Small intestine (tissue), 7 donors: ENCODE measurements at regions not wholly inside any gene's neighbourhood (a gene's known extent, or its start where the extent isn't known, plus 50 kb on each side); places are given as distances from the start of the nearest gene placed in this dataset.

Experiments used
- DNase-seq, 2 donors: peaks; one replicate each; pipeline versions ENCODE4 v3.0.0 to v3.0.0-alpha.2; 2013
- FAIRE-seq: peaks from 2 replicates; lab custom pipeline; 2012; peaks lifted over from hg19 to GRCh38; lab: Jason Lieb, UNC
- H3K27ac ChIP-seq, 3 donors: one replicate each; pipeline ENCODE4 v1.5.1; 2013; ENCODE audit warnings: low read length in 2 of 3, mild to moderate bottlenecking in 2 of 3, control low read depth in 1 of 3, inconsistent platforms in 1 of 3, low read depth in 1 of 3, moderate library complexity in 1 of 3
- H3K27me3 ChIP-seq, 3 donors: one replicate each; pipeline ENCODE4 v1.6.1; 2013; ENCODE audit warnings: low read length in 3 of 3, inconsistent platforms in 1 of 3; ENCODE audit not compliant: control insufficient read depth in 3 of 3, insufficient read depth in 3 of 3
- H3K36me3 ChIP-seq, 3 donors: one replicate each; pipeline ENCODE4 v1.6.1; 2013; ENCODE audit warnings: low read length in 3 of 3, inconsistent platforms in 1 of 3, low read depth in 1 of 3, mild to moderate bottlenecking in 1 of 3, moderate library complexity in 1 of 3; ENCODE audit not compliant: control insufficient read depth in 3 of 3, insufficient read depth in 2 of 3
- H3K4me1 ChIP-seq, 3 donors: one replicate each; pipeline ENCODE4 v1.6.1; 2013; ENCODE audit warnings: low read length in 2 of 3, inconsistent platforms in 1 of 3, low read depth in 1 of 3, mild to moderate bottlenecking in 1 of 3, moderate library complexity in 1 of 3; ENCODE audit not compliant: control insufficient read depth in 3 of 3, insufficient read depth in 2 of 3
- H3K4me3 ChIP-seq, 3 donors: one replicate each; pipeline ENCODE4 v1.5.1; 2013; ENCODE audit warnings: low read length in 3 of 3, control low read depth in 1 of 3, inconsistent platforms in 1 of 3, low read depth in 1 of 3, mild to moderate bottlenecking in 1 of 3, moderate library complexity in 1 of 3
- H3K9me3 ChIP-seq, 2 donors: one replicate each; pipeline ENCODE4 v1.6.1; 2013; ENCODE audit warnings: low read depth in 1 of 2, low read length in 1 of 2; ENCODE audit not compliant: control insufficient read depth in 2 of 2, insufficient read depth in 1 of 2
- WGBS, 3 donors: extraction: QIAGEN DNeasy Blood & Tissue Kit; methylation state at CpG; one replicate each; pipeline ENCODE4 v1.1.7; 2013; 5-methylcytosine and 5-hydroxymethylcytosine counted together
- donor health status: healthy with polysubstance abuse.
- donor health status: control.
- donor health status: control.
- donor health status: Bipolar disorder and iron deficiency.
- donor health status: healthy.

DNA sequence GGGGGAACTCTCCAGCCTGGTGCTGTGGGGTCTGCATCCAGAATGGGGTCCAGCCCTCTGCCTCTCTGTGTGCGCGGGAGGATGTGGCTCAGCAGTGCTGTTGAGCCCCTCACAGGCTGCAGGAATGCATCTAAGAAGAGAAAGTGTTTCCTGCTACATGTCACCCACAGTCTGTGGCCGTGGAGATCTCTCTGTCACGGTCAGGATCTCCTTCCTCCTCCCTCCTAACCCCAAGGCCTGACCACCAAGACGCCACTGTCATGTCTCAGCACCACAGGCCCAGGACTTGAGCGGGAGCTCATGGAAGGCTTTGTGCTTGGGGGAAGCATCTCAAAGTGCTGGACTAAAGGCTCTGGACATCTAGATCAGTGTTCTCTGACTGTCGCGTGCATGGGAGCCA is 90.1 kb downstream of the SREK1 start:
- no peaks in the 10 kb centered on the region for H3K9me3 ChIP-seq
- no peaks in the 10 kb centered on the region for H3K4me1 ChIP-seq
- H3K36me3 ChIP-seq, result no peaks in the 10 kb centered on the region
- H3K27me3 ChIP-seq, result peaks cover 0 to 5% (median 0%) of the 10 kb centered on the region in 3 donors
- H3K4me3 ChIP-seq, result no peak overlapping the region
- DNase-seq (no peak), FAIRE-seq (no peak)
- H3K27ac ChIP-seq, result no peak overlapping the region
- 83 to 92% (median 85%) methylated on average over 8 of the region's 8 CpGs for WGBS, 3 donors

DNA sequence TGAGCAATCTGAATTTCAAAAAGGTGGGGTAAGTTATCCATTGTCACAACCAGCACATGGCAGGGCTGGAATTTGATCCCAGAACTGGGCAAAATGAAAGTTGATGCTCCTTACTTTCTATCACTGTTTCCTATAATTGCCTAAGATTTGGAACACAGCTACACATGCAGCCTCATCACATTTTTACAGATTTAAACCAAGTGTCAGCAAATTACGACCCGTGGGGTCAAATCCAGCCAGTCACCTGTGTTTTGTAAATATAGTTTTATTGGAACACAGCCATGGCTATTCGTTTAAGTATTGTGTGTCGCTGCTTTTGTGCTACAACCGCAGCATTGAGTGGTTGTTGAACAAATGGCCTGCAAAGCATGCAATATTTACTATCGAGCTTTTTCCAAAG is 94.3 kb downstream of the SREK1 start:
- WGBS, 3 donors, result 61 to 72% (median 69%) methylated on average over 6 of the region's 6 CpGs
- Histone ChIP-seq H3K9me3 (no peaks in the 10 kb centered on the region), H3K36me3 (no peaks in the 10 kb centered on the region), H3K27me3 (peaks cover 0 to 7% (median 0%) of the 10 kb centered on the region in 3 donors), H3K4me3 (no peak overlapping the region), H3K4me1 (no peaks in the 10 kb centered on the region), H3K27ac (no peak overlapping the region)
- DNase-seq (no peak), FAIRE-seq (no peak)

- no peak for DNase-seq
- H3K27me3 ChIP-seq, result peaks cover 0 to 5% (median 0%) of the 10 kb centered on the region in 3 donors
- H3K4me1 ChIP-seq, result no peaks in the 10 kb centered on the region
- WGBS, 3 donors, result 53 to 69% (median 57%) methylated on average over 1 of the region's 1 CpG
- H3K9me3 ChIP-seq, result no peaks in the 10 kb centered on the region
- H3K36me3 ChIP-seq, result no peaks in the 10 kb centered on the region
- FAIRE-seq, result no peak
- H3K27ac ChIP-seq, result no peak overlapping the region
- no peak overlapping the region for H3K4me3 ChIP-seq
These were observed 94.9 kb downstream of the SREK1 start for GRCh38 chr5:66239034-66239433.

DNA sequence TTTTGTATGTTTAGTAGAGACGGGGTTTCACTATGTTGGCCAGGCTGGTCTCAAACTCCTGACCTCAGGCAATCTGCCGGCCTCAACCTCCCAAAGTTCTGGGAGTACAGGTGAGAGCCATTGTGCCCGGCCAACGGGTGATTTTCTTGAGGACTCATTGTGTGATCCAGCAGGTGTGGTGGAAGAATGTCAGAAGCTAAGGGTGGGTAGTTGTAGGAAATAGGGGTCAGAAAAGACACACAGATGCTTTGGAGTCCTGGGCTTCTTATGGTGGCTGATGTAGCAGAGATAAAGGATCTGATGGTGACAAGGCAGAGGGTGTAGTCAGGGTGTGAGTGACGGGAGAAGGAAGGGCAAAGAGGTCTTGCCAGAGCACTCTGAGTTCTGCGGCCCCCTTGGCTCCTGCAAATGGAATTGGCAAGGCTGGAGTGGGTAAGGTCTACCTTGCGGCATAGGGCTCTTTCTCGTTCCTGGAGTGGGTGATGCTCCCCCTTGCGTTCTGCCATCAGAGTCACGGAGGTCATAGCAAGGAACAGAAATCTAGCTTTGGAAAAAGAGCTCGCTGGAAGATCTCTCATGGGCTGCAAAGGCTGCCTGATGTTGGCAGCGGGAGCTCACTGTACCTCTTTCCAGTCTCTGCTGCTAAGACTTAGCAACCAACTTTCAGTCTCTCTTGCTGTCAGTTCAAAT is 97.2 kb downstream of the SREK1 start:
- Histone ChIP-seq H3K9me3 (no peaks in the 10 kb centered on the region), H3K4me3 (no peak overlapping the region), H3K4me1 (no peaks in the 10 kb centered on the region), H3K36me3 (no peaks in the 10 kb centered on the region), H3K27ac (no peak overlapping the region), H3K27me3 (peaks cover 0 to 2% (median 0%) of the 10 kb centered on the region in 3 donors)
- DNase-seq (no peak), FAIRE-seq (no peak)
- 82 to 90% (median 87%) methylated on average over 12 of the region's 12 CpGs for WGBS, 3 donors

DNA sequence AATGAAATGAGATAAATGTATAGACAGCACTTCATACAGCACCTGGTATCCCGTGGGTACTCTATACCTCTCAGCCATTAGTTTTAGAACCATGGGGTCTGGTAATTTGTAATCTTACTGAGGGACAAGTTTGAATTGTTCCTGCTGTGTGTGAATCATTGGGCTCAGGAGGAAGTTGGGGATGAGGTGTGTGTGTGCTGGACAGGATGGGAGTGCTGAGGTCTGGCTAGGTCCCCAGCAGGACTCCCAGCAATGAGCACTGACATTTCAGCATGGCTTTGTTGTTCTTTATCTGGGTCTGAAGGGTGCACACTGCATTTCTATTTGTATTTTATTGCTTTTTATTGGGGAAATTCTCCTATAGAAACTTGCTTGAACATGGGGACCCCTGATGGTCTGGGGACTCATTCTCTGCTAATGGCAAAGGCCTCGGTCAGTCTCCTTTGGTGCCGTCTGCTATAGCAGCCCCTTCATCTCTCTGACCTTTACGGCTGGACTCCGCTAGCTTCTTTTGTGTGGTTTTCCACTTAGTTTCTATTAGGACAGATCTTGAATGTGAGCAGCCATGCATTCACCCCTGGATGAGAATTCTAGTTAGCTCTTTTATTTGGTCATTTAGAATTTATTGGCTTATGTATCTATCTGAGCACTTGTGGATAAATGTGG is 98.1 kb downstream of the SREK1 start:
- no peak for FAIRE-seq

GRCh38 chr5:66246608-66247007 is 102.5 kb downstream of the SREK1 start:
- 61 to 81% (median 68%) methylated on average over 6 of the region's 6 CpGs for WGBS, 3 donors
- no peaks in the 10 kb centered on the region for H3K36me3 ChIP-seq
- no peak overlapping the region for H3K4me3 ChIP-seq
- no peak overlapping the region for H3K27ac ChIP-seq
- H3K27me3 ChIP-seq, result peaks cover 0 to 2% (median 0%) of the 10 kb centered on the region in 3 donors
- DNase-seq (no peak), FAIRE-seq (no peak)
- no peaks in the 10 kb centered on the region for H3K4me1 ChIP-seq
- no peaks in the 10 kb centered on the region for H3K9me3 ChIP-seq

More for the DNA sequence above, 98.1 kb downstream of the SREK1 start:
- Histone ChIP-seq H3K27me3 (peaks cover 0 to 2% (median 0%) of the 10 kb centered on the region in 3 donors), H3K4me1 (no peaks in the 10 kb centered on the region), H3K27ac (no peak overlapping the region), H3K4me3 (no peak overlapping the region), H3K9me3 (no peaks in the 10 kb centered on the region), H3K36me3 (no peaks in the 10 kb centered on the region)
- DNase-seq, result no peak
- WGBS, 3 donors, result 89 to 93% (median 92%) methylated on average over 5 of the region's 5 CpGs

- WGBS, 3 donors, result 65 to 78% (median 78%) methylated on average over 4 of the region's 4 CpGs
- FAIRE-seq (no peak), DNase-seq (no peak)
- Histone ChIP-seq H3K4me3 (no peak overlapping the region), H3K4me1 (no peaks in the 10 kb centered on the region), H3K27ac (no peak overlapping the region), H3K9me3 (no peaks in the 10 kb centered on the region), H3K36me3 (no peaks in the 10 kb centered on the region), H3K27me3 (no peaks in the 10 kb centered on the region)
These were observed 103.3 kb downstream of the SREK1 start for GRCh38 chr5:66247176-66247960.

DNA sequence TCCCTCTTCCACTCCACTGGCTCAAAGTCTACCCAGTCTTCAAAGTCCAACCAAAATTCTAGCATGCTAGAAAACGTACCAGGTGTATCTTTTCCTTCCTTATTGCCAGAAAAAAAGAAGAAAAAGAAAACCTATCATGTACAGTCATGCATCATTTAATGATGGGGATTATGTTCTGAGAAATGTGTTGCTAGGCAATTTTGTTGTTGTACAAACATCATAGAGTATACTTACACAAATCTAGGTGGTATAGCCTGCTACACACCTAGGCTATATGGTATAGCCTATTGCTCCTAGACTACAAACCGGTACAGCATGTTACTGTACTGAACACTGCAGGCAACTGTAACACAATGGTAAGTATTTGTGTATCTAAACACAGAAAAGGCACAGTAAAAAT is 104.8 kb downstream of the SREK1 start:
- no peak overlapping the region for H3K4me3 ChIP-seq
- H3K27me3 ChIP-seq, result no peaks in the 10 kb centered on the region
- no peak for DNase-seq
- H3K36me3 ChIP-seq, result no peaks in the 10 kb centered on the region
- no peaks in the 10 kb centered on the region for H3K4me1 ChIP-seq
- 44 to 68% (median 60%) methylated on average over 2 of the region's 2 CpGs for WGBS, 3 donors
- H3K27ac ChIP-seq, result no peak overlapping the region
- FAIRE-seq, result no peak
- H3K9me3 ChIP-seq, result no peaks in the 10 kb centered on the region
